ENCODE measurements at regions not wholly inside any gene's neighbourhood (a gene's known extent, or its start where the extent isn't known, plus 50 kb on each side); places are given as distances from the start of the nearest gene placed in this dataset.

GRCh38 chr21:22584308-22584707 is 1586.1 kb downstream of the NCAM2 start:
- no peak for DNase-seq

- no peak for DNase-seq
Measured at GRCh38 chr21:22585558-22585957, 1587.3 kb downstream of the NCAM2 start.

- DNase-seq: no peak
Measured at GRCh38 chr21:22597660-22598255, 1599.5 kb downstream of the NCAM2 start.

- DNase-seq: no peak
Measured at GRCh38 chr21:22609802-22610201, 1611.6 kb downstream of the NCAM2 start.

- DNase-seq: no peak
Measured at GRCh38 chr21:22627911-22628310, 1629.7 kb downstream of the NCAM2 start.

GRCh38 chr21:22630953-22631465 is 1632.8 kb downstream of the NCAM2 start:
- DNase-seq: no peak

GRCh38 chr21:22632176-22632575 is 1634.0 kb downstream of the NCAM2 start:
- DNase-seq: no peak

GRCh38 chr21:22649246-22649645 is 1651.0 kb downstream of the NCAM2 start:
- DNase-seq: no peak

GRCh38 chr21:22650226-22650625 is 1652.0 kb downstream of the NCAM2 start:
- no peak for DNase-seq

GRCh38 chr21:22657781-22658180 is 1659.6 kb downstream of the NCAM2 start:
- peak; percentile 7 for DNase-seq

- no peak for DNase-seq
Measured at GRCh38 chr21:22670148-22670547, 1671.9 kb downstream of the NCAM2 start.

GRCh38 chr21:22679207-22679606 is 1681.0 kb downstream of the NCAM2 start:
- no peak for DNase-seq

- DNase-seq: no peak
Measured at GRCh38 chr21:22691658-22692057, 1693.4 kb downstream of the NCAM2 start.

- DNase-seq: no peak
Measured at GRCh38 chr21:22703521-22703920, 1705.3 kb downstream of the NCAM2 start.

- no peak for DNase-seq
Measured at GRCh38 chr21:22710721-22711120, 1712.5 kb downstream of the NCAM2 start.

- DNase-seq: no peak
Measured at GRCh38 chr21:22711636-22712035, 1713.4 kb downstream of the NCAM2 start.

GRCh38 chr21:22725436-22725835 is 1727.2 kb downstream of the NCAM2 start:
- no peak for DNase-seq

- DNase-seq: no peak
Measured at GRCh38 chr21:22728091-22728490, 1729.9 kb downstream of the NCAM2 start.

GRCh38 chr21:22743085-22743484 is 1744.9 kb downstream of the NCAM2 start:
- no peak for DNase-seq

GRCh38 chr21:22754746-22755145 is 1756.5 kb downstream of the NCAM2 start:
- DNase-seq: peak; percentile 32

- no peak for DNase-seq
Measured at GRCh38 chr21:22758478-22758877, 1760.3 kb downstream of the NCAM2 start.

- no peak for DNase-seq
Measured at GRCh38 chr21:22762463-22762862, 1764.3 kb downstream of the NCAM2 start.

GRCh38 chr21:22763442-22763841 is 1765.2 kb downstream of the NCAM2 start:
- no peak for DNase-seq

GRCh38 chr21:22764222-22764621 is 1766.0 kb downstream of the NCAM2 start:
- DNase-seq: no peak

- DNase-seq: no peak
Measured at GRCh38 chr21:22791376-22791775, 1793.2 kb downstream of the NCAM2 start.
